Keratinocyte (primary cell): ENCODE measurements at regions not wholly inside any gene's neighbourhood (a gene's known extent, or its start where the extent isn't known, plus 50 kb on each side); places are given as distances from the start of the nearest gene placed in this dataset.

ENCODE experiments used
- DNase-seq: peaks from one replicate; pipeline ENCODE4 v3.0.0-alpha.2; 2011; ENCODE audit warnings: low read depth, missing footprints, low spot score
- FAIRE-seq: peaks from 2 replicates; lab custom pipeline; 2011; peaks lifted over from hg19 to GRCh38; lab: Jason Lieb, UNC
- H2AFZ ChIP-seq: 2 replicates; pipeline ENCODE4 v1.6.0; 2012; ENCODE audit warnings: low read length, control low read depth, inconsistent platforms; ENCODE audit not compliant: control insufficient read depth
- H3K27ac ChIP-seq: 2 replicates; pipeline ENCODE4 v1.5.1; 2011; ENCODE audit warnings: low read length; ENCODE audit not compliant: control insufficient read depth, insufficient read depth
- H3K27me3 ChIP-seq: 3 replicates; pipeline ENCODE4 v1.6.0; 2011; ENCODE audit warnings: low read length; ENCODE audit not compliant: control insufficient read depth, insufficient read depth; ENCODE audit errors: extremely low read depth
- H3K36me3 ChIP-seq, 2 experiments: 2 replicates in 1 of 2; 3 replicates in 1 of 2; pipeline ENCODE4 v1.5.1; 2011; ENCODE audit warnings: low read length in 2 of 2, mild to moderate bottlenecking in 1 of 2; ENCODE audit not compliant: control insufficient read depth in 2 of 2, insufficient read depth in 2 of 2; ENCODE audit errors: extremely low read depth in 1 of 2
- H3K4me1 ChIP-seq: 3 replicates; pipeline ENCODE4 v1.5.1; 2011; ENCODE audit warnings: low read length; ENCODE audit not compliant: control insufficient read depth, insufficient read depth; ENCODE audit errors: extremely low read depth
- H3K4me2 ChIP-seq: 3 replicates; pipeline ENCODE4 v1.6.0; 2011; ENCODE audit warnings: low read depth, low read length; ENCODE audit not compliant: control insufficient read depth, insufficient read depth; ENCODE audit errors: extremely low read depth
- H3K4me3 ChIP-seq, 3 experiments: fragments of 200-600 bp in 1 of 3; sonication (generic) in 1 of 3; 2 replicates in 2 of 3; 3 replicates in 1 of 3; pipeline ENCODE4 v1.5.1; 2011 to 2016; ENCODE audit warnings: low read length in 3 of 3, mild to moderate bottlenecking in 3 of 3, control low read depth in 2 of 3, inconsistent platforms in 1 of 3, low read depth in 1 of 3, mixed read lengths in 1 of 3, mixed run types in 1 of 3, moderate library complexity in 1 of 3; ENCODE audit not compliant: control insufficient read depth in 2 of 3, insufficient read depth in 2 of 3; ENCODE audit errors: extremely low read depth in 1 of 3
- H3K79me2 ChIP-seq: 2 replicates; pipeline ENCODE4 v1.6.0; 2012; ENCODE audit warnings: low read length; ENCODE audit not compliant: control insufficient read depth, insufficient read depth
- H3K9ac ChIP-seq: 3 replicates; pipeline ENCODE4 v1.6.0; 2011; ENCODE audit warnings: low read length; ENCODE audit not compliant: control insufficient read depth, insufficient read depth; ENCODE audit errors: extremely low read depth
- H3K9me1 ChIP-seq: 3 replicates; pipeline ENCODE4 v1.6.0; 2011; ENCODE audit warnings: low read length; ENCODE audit not compliant: control insufficient read depth, insufficient read depth; ENCODE audit errors: extremely low read depth
- H3K9me3 ChIP-seq: 2 replicates; pipeline ENCODE4 v1.5.1; 2012; ENCODE audit warnings: low read depth, low read length; ENCODE audit not compliant: control insufficient read depth
- H4K20me1 ChIP-seq: 3 replicates; pipeline ENCODE4 v1.6.0; 2011; ENCODE audit warnings: low read length; ENCODE audit not compliant: control insufficient read depth, insufficient read depth; ENCODE audit errors: extremely low read depth
- EZH2 ChIP-seq: IDR thresholded peaks from one replicate; pipeline ENCODE4 v1.6.1; 2012; ENCODE audit warnings: inconsistent platforms, mild to moderate bottlenecking, low read length, moderate library complexity
- dilution Hi-C: fragments of 300-500 bp; cut with MboI; formaldehyde crosslinking; loops from one replicate; pipeline ENCODE4 v1.7.0; 2020; ENCODE audit warnings: low sequenced_read_pairs; ENCODE audit not compliant: extremely low pct_ligation_motif_present
- TF ChIP-seq, protein P1 (sequence below), 3 experiments: IDR thresholded peaks in 1 of 3; conservative IDR thresholded peaks in 1 of 3; optimal IDR thresholded peaks in 1 of 3; 2 replicates in 2 of 3; 3 replicates in 1 of 3; pipeline versions ENCODE3 to v1.5.1; 2011; ENCODE audit warnings: low read length in 3 of 3, mild to moderate bottlenecking in 3 of 3, moderate library complexity in 2 of 3, control low read depth in 1 of 3, inconsistent platforms in 1 of 3; ENCODE audit not compliant: insufficient read depth in 2 of 3; ENCODE audit errors: extremely low read depth in 1 of 3

- H3K9me3 ChIP-seq, result no peaks in the 10 kb centered on the region
- H3K4me3 ChIP-seq, result no peak overlapping the region
- FAIRE-seq (no peak), DNase-seq (no peak)
- H3K4me2 ChIP-seq, result no peak overlapping the region
- no peak for TF ChIP-seq EZH2
- TF ChIP-seq, protein P1, sequence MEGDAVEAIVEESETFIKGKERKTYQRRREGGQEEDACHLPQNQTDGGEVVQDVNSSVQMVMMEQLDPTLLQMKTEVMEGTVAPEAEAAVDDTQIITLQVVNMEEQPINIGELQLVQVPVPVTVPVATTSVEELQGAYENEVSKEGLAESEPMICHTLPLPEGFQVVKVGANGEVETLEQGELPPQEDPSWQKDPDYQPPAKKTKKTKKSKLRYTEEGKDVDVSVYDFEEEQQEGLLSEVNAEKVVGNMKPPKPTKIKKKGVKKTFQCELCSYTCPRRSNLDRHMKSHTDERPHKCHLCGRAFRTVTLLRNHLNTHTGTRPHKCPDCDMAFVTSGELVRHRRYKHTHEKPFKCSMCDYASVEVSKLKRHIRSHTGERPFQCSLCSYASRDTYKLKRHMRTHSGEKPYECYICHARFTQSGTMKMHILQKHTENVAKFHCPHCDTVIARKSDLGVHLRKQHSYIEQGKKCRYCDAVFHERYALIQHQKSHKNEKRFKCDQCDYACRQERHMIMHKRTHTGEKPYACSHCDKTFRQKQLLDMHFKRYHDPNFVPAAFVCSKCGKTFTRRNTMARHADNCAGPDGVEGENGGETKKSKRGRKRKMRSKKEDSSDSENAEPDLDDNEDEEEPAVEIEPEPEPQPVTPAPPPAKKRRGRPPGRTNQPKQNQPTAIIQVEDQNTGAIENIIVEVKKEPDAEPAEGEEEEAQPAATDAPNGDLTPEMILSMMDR (optimal IDR thresholded peaks at IDR 0.05 in 1 of 3, IDR thresholded peaks at IDR 0.05 in 1 of 3, conservative IDR thresholded peaks at IDR 0.05 in 1 of 3; ENCODE audit: extremely low read depth in 1 of 3, insufficient read depth in 2 of 3, low read length in 3 of 3), result no peak
- no peak overlapping the region for H3K9ac ChIP-seq
- dilution Hi-C loops, result no loop called here
- no peaks in the 10 kb centered on the region for H3K36me3 ChIP-seq
- no peak overlapping the region for H3K27ac ChIP-seq
- H3K9me1 ChIP-seq, result no peaks in the 10 kb centered on the region
- H3K4me1 ChIP-seq, result peaks cover 30% of the 10 kb centered on the region
- no peak overlapping the region for H2AFZ ChIP-seq
- H4K20me1 ChIP-seq, result no peaks in the 10 kb centered on the region
- H3K79me2 ChIP-seq, result no peaks in the 10 kb centered on the region
- H3K27me3 ChIP-seq, result no peaks in the 10 kb centered on the region
These were observed 148.3 kb downstream of the CCDC34 start for GRCh38 chr11:27214713-27215112.

DNA sequence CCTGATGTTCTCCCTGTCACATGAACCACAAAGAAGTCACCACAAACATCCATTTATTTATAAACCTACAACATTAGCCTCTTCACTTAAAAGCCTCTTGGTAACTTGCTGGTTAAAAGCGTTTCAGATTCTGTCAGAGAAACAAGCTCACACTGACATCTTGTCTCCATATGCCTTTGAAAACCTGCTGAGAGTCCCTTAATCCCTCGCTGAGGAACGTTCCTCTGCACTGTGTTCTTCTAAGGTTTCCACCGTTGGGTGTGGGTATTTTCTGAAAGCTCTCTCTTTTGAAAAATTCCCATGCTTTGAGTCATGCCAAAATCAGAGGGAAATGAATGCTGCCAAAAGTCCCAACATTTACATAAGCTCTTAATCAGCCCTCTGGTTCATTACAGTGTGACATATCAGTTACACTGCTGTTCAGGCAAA, 149.8 kb downstream of the CCDC34 start:
- peak; percentile 82 for FAIRE-seq
- H3K9ac ChIP-seq, result peak overlapping the region; percentile 10
- H3K27me3 ChIP-seq, result no peaks in the 10 kb centered on the region
- peaks cover 37% of the 10 kb centered on the region for H3K4me1 ChIP-seq
- H3K36me3 ChIP-seq, result no peaks in the 10 kb centered on the region
- H2AFZ ChIP-seq, result peak overlapping the region; percentile 73
- TF ChIP-seq EZH2, result no peak
- TF ChIP-seq, protein P1 (optimal IDR thresholded peaks at IDR 0.05 in 1 of 3, IDR thresholded peaks at IDR 0.05 in 1 of 3, conservative IDR thresholded peaks at IDR 0.05 in 1 of 3; ENCODE audit: extremely low read depth in 1 of 3, insufficient read depth in 2 of 3, low read length in 3 of 3), result no peak
- peak overlapping the region in 1 of 3 experiments; percentile 31 for H3K4me3 ChIP-seq
- no peaks in the 10 kb centered on the region for H3K79me2 ChIP-seq
- no peaks in the 10 kb centered on the region for H3K9me1 ChIP-seq
- peak overlapping the region; percentile 50 for H3K27ac ChIP-seq
- peak overlapping the region; percentile 68 for H3K4me2 ChIP-seq
- H4K20me1 ChIP-seq, result no peaks in the 10 kb centered on the region
- no peaks in the 10 kb centered on the region for H3K9me3 ChIP-seq
- DNase-seq, result peak; percentile 35
- dilution Hi-C loops, result no loop called here
